ENCODE measurements at regions not wholly inside any gene's neighbourhood (a gene's known extent, or its start where the extent isn't known, plus 50 kb on each side); places are given as distances from the start of the nearest gene placed in this dataset.

DNA sequence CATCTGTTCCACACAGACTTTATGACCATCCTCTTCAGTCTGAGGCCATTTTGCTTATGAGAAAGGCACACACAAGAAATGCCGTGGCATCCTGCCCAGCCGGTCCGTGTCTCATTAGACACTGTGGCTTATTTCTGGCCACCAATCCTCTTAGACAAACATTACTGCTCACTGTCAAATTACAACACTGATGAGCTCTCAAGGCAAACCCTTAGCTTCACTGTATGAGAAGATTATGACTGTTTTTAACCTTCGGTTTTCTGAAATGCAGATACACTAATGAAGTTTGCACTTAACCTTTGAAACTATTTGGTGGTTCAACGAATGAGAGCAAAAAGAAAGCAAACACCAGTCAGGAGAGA is 50.5 kb upstream of the DST start:
- TF ChIP-seq, protein P1, sequence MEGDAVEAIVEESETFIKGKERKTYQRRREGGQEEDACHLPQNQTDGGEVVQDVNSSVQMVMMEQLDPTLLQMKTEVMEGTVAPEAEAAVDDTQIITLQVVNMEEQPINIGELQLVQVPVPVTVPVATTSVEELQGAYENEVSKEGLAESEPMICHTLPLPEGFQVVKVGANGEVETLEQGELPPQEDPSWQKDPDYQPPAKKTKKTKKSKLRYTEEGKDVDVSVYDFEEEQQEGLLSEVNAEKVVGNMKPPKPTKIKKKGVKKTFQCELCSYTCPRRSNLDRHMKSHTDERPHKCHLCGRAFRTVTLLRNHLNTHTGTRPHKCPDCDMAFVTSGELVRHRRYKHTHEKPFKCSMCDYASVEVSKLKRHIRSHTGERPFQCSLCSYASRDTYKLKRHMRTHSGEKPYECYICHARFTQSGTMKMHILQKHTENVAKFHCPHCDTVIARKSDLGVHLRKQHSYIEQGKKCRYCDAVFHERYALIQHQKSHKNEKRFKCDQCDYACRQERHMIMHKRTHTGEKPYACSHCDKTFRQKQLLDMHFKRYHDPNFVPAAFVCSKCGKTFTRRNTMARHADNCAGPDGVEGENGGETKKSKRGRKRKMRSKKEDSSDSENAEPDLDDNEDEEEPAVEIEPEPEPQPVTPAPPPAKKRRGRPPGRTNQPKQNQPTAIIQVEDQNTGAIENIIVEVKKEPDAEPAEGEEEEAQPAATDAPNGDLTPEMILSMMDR (IDR thresholded peaks at IDR 0.05): no peak
- H3K27ac ChIP-seq: no peak overlapping the region
- H3K36me3 ChIP-seq: no peaks in the 10 kb centered on the region
- no peak overlapping the region for H3K4me3 ChIP-seq (ENCODE audit: low read depth in 1 of 2, low read length in 1 of 2)
- H3K9me3 ChIP-seq: no peaks in the 10 kb centered on the region
- H3K4me1 ChIP-seq (ENCODE audit: control insufficient read depth in 1 of 2, insufficient read depth in 1 of 2, low read depth in 1 of 2, low read length in 1 of 2): no peaks in the 10 kb centered on the region
- no peaks in the 10 kb centered on the region for H3K27me3 ChIP-seq

DNA sequence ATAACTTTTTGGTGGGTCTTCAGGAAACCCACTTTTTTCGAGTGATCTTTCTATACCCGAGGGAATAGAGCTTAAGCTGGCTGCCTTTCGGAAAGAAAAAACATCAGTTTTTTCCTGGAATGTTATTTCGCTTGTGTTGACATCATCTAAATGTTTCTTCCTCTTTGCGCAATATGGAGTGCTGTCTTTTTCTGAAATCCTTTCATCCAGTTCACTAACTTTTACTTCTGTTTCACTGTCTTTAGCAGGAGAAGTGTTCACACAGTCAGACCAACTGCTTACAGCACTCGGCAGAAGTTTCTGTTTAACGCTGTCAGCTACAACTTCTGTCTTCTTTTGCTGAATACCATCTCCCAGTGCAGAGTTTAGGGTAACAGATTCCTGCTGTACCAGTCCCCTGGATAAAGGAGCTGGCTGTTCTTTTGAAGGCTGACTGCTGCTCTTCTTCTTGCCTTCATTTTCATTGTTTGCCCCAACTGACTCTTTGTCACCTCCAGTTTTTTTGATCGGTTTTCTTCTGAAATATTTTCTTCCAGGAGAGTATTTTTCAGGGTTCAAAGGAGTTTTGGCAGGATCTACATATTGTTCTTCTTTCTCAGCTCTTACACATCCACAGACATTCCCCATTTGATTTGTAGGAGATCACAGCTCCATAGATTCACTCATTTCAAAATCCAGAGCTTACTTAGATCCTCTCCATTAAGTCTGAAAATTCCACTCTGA is 50.0 kb upstream of the DST start:
- TF ChIP-seq, protein P1 (IDR thresholded peaks at IDR 0.05): no peak
- no peak overlapping the region for H3K4me3 ChIP-seq (ENCODE audit: low read depth in 1 of 2, low read length in 1 of 2)
- H3K27me3 ChIP-seq: no peaks in the 10 kb centered on the region
- no peaks in the 10 kb centered on the region for H3K9me3 ChIP-seq
- H3K4me1 ChIP-seq (ENCODE audit: control insufficient read depth in 1 of 2, insufficient read depth in 1 of 2, low read depth in 1 of 2, low read length in 1 of 2): no peaks in the 10 kb centered on the region
- H3K27ac ChIP-seq: no peak overlapping the region
- H3K36me3 ChIP-seq: no peaks in the 10 kb centered on the region
